ENCODE measurements at regions not wholly inside any gene's neighbourhood (a gene's known extent, or its start where the extent isn't known, plus 50 kb on each side); places are given as distances from the start of the nearest gene placed in this dataset.
A peak's percentile ranks its signal among the peaks of the same experiment; 100 is the strongest.

GRCh38 chr3:117536006-117536405 is 826.4 kb downstream of the TUSC7 start:
- DNase-seq = no peak

DNA sequence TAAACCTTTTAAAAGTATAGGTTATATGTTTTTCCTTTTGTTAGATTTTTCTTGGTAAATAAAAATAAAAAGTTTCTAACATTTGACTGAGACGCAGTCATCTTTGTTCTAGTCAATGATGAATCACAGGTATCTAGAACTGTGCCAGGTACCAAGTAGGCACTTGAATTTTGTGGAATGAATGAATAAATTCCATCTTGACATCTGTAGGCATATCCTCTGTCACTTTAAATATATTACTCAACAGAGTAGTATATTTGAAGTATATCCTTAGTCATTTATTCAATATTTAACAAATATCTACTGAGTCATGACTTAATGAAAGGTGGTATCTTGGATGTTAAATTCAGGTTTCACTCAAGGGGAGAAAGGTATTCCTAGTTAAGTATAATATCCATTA is 828.4 kb downstream of the TUSC7 start:
- no peak for DNase-seq

- DNase-seq = no peak
Observed at GRCh38 chr3:117539729-117540128, 830.1 kb downstream of the TUSC7 start.

DNA sequence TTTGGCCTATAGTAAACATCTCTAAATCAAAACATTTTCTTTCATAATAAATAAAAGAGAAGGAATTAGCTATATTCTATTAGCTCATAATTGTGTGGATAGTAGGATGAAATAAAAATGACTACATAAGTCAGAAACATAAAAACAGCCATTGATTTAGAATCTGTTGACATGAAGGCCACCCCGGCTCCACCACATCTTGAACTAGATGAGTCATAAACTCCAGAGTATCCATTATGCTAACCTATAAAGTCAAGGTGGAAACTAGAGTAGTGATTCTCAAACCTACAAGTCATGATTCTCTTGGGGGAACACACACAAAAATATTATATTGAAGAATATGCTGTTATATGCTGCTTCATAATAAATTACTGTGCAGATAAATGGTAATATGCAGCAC is 831.0 kb downstream of the TUSC7 start:
- DNase-seq = no peak

- no peak for DNase-seq
Observed at GRCh38 chr3:117541721-117542120, 832.1 kb downstream of the TUSC7 start.

- no peak for DNase-seq
Observed at GRCh38 chr3:117543521-117543920, 833.9 kb downstream of the TUSC7 start.

DNA sequence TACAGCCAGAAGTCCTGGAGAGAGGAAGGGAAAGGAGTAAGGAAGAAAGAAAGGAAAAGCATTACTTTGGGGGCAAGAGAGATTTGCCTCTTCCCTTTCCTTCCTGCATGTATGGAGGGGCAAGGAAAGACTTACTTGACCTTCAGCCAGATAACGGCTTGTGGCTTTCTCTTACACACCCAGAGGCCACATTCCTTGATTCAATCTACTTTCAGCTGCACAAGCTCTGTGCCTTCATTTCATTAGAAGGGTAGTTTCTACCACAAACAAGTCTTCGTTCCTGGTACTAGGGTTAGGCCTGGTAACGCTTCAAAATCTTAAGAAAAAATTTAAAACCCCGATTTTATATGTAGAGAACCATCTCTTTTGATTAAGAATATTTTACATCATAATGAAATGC is 835.9 kb downstream of the TUSC7 start:
- no peak for DNase-seq

GRCh38 chr3:117547956-117548550 is 838.5 kb downstream of the TUSC7 start:
- DNase-seq = no peak

- no peak for DNase-seq
Observed at GRCh38 chr3:117548600-117548999, 839.0 kb downstream of the TUSC7 start.

- DNase-seq = no peak
Observed at GRCh38 chr3:117549716-117550115, 840.1 kb downstream of the TUSC7 start.

GRCh38 chr3:117550766-117551165 is 841.2 kb downstream of the TUSC7 start:
- no peak for DNase-seq

DNA sequence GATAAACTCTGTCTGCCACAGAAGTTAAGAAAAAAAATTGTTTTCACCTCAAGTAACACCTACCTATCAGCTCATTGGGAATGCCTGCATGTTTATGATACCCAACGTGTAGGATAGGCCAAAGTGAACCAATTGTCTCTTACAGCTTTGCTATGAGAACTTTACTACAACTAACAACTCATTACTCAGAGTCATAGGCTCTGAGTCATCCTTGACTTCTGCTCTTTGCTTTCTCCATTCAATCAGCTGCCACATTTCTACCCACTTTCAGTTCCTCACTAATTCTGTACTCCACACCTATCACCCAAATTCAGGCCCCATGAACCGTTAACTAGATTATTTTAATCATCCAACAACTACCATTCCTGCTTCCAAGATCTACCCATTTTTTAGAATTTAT is 843.9 kb downstream of the TUSC7 start:
- no peak for DNase-seq

DNA sequence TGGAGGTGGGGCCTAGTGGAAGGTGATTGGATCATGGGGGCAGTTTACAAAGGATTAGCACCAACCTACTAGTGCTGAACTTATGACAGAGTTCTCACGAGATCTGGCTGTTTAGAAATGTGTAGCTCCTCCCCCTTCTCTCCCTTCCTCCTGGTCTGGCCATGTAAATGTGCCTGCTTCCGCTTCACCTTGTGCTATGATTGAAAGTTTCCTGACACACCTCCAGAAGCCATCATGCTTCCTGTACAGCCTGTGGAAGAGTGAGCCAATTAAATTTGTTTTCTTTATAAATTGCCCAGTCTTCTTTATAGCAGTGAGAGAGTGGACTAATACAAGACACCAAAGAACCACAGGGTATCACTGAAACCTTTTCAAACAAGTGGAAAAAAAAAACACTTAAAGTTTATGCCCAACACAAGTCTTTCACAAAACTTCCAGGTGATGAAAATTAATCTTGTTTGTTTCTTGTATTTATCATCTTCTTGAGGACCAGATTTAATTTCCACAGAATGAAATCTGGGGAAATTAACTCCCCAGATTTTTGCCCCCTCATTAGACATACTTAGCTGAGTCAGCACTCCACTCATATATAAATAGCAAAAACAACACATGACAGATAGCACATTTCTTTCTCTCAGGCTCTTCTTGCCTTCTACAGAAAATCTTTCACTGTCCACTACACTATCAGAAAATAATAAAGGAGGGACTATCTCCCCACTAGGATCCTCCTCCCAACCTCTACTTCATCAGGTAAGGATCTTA is 847.2 kb downstream of the TUSC7 start:
- no peak for DNase-seq

DNA sequence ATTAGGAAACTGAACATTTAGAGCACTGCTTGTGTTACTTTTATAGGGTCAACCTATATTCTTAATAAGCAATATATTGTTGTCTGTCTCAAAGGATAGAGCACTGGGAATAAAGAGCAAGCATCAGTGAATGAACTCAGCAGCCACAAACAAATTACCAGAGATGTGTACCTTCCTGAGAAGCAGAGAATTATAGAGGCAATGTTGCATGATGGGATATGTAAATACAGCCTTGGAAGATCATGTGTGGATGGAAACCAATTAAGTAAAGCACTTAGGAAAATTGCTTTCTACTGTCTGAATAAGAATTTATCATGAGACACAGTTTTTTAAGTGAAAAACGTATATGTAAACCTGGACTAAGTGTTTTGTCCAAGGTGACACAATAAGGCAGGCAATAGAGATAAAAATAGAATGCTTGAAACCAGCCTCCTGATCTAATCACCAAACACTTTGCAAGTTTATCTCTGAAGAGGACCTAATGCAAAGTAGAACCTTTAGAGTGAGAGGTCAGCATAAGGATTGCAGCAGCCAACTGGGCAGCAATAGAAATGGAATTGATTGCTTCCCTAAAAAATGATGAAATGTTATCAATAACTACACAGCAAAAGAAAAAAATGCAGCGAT is 848.0 kb downstream of the TUSC7 start:
- DNase-seq = peak; percentile 47

GRCh38 chr3:117558681-117559080 is 849.1 kb downstream of the TUSC7 start:
- no peak for DNase-seq

- no peak for DNase-seq
Observed at GRCh38 chr3:117562000-117562399, 852.4 kb downstream of the TUSC7 start.

- no peak for DNase-seq
Observed at GRCh38 chr3:117563063-117563462, 853.5 kb downstream of the TUSC7 start.

DNA sequence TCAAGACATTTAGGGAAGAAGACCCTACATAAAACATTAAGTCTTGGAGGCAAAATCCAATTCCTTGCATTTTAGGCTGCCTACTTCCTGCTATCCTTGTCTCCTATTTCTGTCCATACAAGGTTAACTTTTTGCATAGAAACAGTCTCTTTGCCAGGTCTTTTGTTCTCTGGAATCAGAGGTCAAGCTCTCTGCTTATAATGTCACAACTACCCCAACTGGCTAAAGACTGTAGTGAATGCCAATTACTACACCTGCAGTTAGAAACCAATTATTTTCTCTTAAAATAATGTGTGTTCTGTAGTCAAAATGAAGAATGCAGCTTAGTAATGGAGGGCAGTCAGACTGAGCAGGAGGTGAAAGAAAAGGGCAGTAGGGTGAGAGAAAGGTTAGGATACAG is 856.2 kb downstream of the TUSC7 start:
- no peak for DNase-seq

DNA sequence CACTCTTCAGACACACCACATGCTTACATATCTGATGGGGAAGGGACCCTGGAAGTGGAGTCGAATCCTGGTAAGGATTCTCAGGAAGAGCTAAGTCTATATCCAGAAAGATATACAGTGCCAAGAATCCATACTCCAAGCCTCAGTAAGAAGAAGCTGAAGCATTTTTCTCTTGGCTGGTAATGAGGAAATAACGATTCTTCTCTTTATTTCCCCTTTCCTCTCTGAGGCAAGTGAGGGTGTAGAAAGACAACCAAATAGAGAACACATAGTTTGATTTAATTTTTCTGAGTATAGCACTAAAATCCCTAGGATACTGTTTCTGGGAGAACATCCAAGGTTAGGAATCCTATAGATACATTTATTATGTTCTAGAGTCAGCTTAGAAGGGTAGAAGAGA is 857.3 kb downstream of the TUSC7 start:
- no peak for DNase-seq

DNA sequence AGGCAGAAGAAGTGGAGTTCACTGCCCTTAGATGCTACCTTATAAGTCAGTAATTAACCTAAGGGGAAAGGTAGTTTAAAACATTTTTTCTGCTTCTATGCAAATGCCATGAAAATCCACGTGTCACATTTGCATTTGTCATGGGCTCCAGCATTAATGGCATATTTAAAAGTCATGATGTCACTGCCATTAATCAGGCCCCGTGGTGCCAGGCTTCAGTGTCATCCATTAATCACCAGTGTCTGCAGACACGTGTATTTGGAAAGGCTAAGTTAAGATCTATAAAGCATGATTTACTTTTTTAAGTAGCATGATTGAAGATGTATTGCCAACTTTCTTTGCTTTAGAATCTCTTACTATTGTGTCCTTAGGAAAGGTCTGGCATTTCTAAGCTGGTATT is 857.8 kb downstream of the TUSC7 start:
- DNase-seq = peak; percentile 26

GRCh38 chr3:117567906-117568305 is 858.3 kb downstream of the TUSC7 start:
- DNase-seq = no peak

DNA sequence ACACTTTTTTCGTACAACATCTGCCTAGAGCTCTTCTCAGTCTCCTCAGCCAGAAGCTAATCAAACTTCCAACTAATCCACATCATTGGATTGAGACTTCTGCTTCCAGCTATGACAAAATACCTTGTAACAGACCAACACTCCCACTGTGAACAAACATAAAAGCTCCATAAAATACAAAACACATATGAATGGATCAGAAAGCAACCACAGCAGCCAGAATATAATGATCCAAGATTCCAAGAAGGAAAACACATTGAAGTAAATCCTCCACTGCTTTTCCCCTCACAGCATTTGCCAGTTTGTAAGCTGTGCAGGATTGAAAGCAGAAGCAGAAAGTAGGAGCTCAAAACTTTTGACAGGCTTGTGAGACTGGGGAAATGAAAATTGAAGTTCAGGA is 863.2 kb downstream of the TUSC7 start:
- no peak for DNase-seq

GRCh38 chr3:117580806-117581205 is 871.2 kb downstream of the TUSC7 start:
- DNase-seq = no peak

- DNase-seq = no peak
Observed at GRCh38 chr3:117586161-117586560, 876.6 kb downstream of the TUSC7 start.

Measured in NCI-H526 treated with DMSO at 0.1 percent for 48 hours (cell line).